Panc1 (cell line): ENCODE measurements at regions not wholly inside any gene's neighbourhood (a gene's known extent, or its start where the extent isn't known, plus 50 kb on each side); places are given as distances from the start of the nearest gene placed in this dataset.

Experiments used
- ATAC-seq: fragments of 200-7000 bp; cut with Tn5 transposase; 2 replicates; pipeline ENCODE4 v1.9.1; 2020; ENCODE audit warnings: mild to moderate bottlenecking, moderate library complexity
- BruUV-seq: library from RNA; stranded (reverse); fragments of 400-500 nt; replicated peaks from 2 replicates; lab custom pipeline; 2021; lab: Mats Ljungman, UMichigan
- CTCF ChIA-PET: fragments of 300-600 bp; sonication (Branson Sonifier 250); formaldehyde crosslinking; loops from one replicate; lab custom pipeline; 2022; ENCODE audit warnings: antibody characterized with exemption; lab: Charles Lee
- POLR2A ChIA-PET: fragments of 300-600 bp; sonication (Branson Sonifier 250); formaldehyde crosslinking; loops from one replicate; lab custom pipeline; 2022; ENCODE audit warnings: antibody characterized with exemption; lab: Charles Lee
- DNase-seq: peaks from one replicate; pipeline ENCODE4 v3.0.0-alpha.2; 2010; ENCODE audit warnings: low read depth, low spot score
- H3K27ac ChIP-seq: 2 replicates; pipeline ENCODE4 v1.5.1; 2011; ENCODE audit warnings: mild to moderate bottlenecking, low read length, inconsistent platforms
- H3K27me3 ChIP-seq: fragments of 200-500 bp; sonication (Bioruptor generic); 2 replicates; pipeline ENCODE4 v1.6.0; 2014; ENCODE audit warnings: low read length, inconsistent platforms; ENCODE audit not compliant: control insufficient read depth, insufficient read depth
- H3K36me3 ChIP-seq: fragments of 200-500 bp; sonication (Bioruptor generic); 2 replicates; pipeline ENCODE4 v1.5.1; 2014; ENCODE audit warnings: inconsistent platforms, mild to moderate bottlenecking, low read length, moderate library complexity; ENCODE audit not compliant: control insufficient read depth, insufficient read depth
- H3K4me1 ChIP-seq: 2 replicates; pipeline ENCODE4 v1.5.1; 2011; ENCODE audit warnings: inconsistent platforms, mild to moderate bottlenecking, low read length, moderate library complexity; ENCODE audit not compliant: control insufficient read depth, insufficient read depth
- H3K4me3 ChIP-seq, 2 experiments: 2 replicates each; pipeline ENCODE4 v1.5.1; 2011 to 2012; ENCODE audit warnings: low read depth in 2 of 2, low read length in 2 of 2, mild to moderate bottlenecking in 2 of 2, inconsistent platforms in 1 of 2, moderate library complexity in 1 of 2
- H3K9me3 ChIP-seq: fragments of 200-500 bp; sonication (Bioruptor generic); 2 replicates; pipeline ENCODE4 v1.5.1; 2014; ENCODE audit warnings: low read depth, mild to moderate bottlenecking, inconsistent platforms, low read length, moderate library complexity; ENCODE audit not compliant: control insufficient read depth, insufficient read depth
- CTCF ChIP-seq: fragments of 450-650 bp; IDR thresholded peaks from 2 replicates; pipeline ENCODE4 v1.5.1; 2017; ENCODE audit warnings: mild to moderate bottlenecking
- POLR2AphosphoS5 ChIP-seq: IDR thresholded peaks from 2 replicates; pipeline ENCODE4 v1.6.1; 2012; ENCODE audit warnings: mild to moderate bottlenecking, low read depth, low read length, moderate library complexity
- REST ChIP-seq, 2 experiments: IDR thresholded peaks; 2 replicates each; pipeline ENCODE4 v1.6.1; 2011 to 2012; ENCODE audit warnings: low read depth in 2 of 2, control low read depth in 1 of 2, low read length in 1 of 2, mild to moderate bottlenecking in 1 of 2, moderate library complexity in 1 of 2; ENCODE audit not compliant: insufficient read depth in 1 of 2
- SIN3A ChIP-seq: IDR thresholded peaks from 2 replicates; pipeline ENCODE4 v1.6.1; 2012; ENCODE audit warnings: low read depth, mild to moderate bottlenecking, low read length, moderate library complexity, borderline replicate concordance; ENCODE audit not compliant: insufficient read depth
- TCF7L2 ChIP-seq: IDR thresholded peaks from 2 replicates; pipeline ENCODE4 v1.6.1; 2011; ENCODE audit warnings: mild to moderate bottlenecking, low read depth, low read length, inconsistent platforms
- in situ Hi-C: cut with HindIII; loops from 2 replicates; pipeline ENCODE4 v1.10.0; 2016; ENCODE audit warnings: low sequenced_read_pairs, low pct_unique_long_range_greater_than_20kb
- intact Hi-C: fragments of 100-400 bp; cut with micrococcal nuclease; formaldehyde crosslinking; loops from one replicate; pipeline ENCODE4 v1.10.0; 2022; ENCODE audit not compliant: unreplicated experiment

- CTCF ChIA-PET: no interaction called here
- no peak for TF ChIP-seq SIN3A
- TF ChIP-seq TCF7L2: no peak
- TF ChIP-seq REST (IDR thresholded peaks at IDR 0.05; ENCODE audit: insufficient read depth in 1 of 2, low read depth in 2 of 2, low read length in 1 of 2): no peak
- no peak for TF ChIP-seq POLR2AphosphoS5
- no peak for TF ChIP-seq CTCF
- ATAC-seq: no peak
- BruUV-seq: no TSS peak
- in situ Hi-C loops: no loop called here
- Histone ChIP-seq H3K4me1 (no peaks in the 10 kb centered on the region; the same call in 1 of the 2 replicates), H3K27me3 (no peaks in the 10 kb centered on the region), H3K4me3 (no peak overlapping the region), H3K27ac (no peak overlapping the region), H3K9me3 (no peaks in the 10 kb centered on the region), H3K36me3 (no peaks in the 10 kb centered on the region)
- POLR2A ChIA-PET: no interaction called here
- intact Hi-C loops: no loop called here
- DNase-seq: no peak
These were observed 55.9 kb upstream of the ZNF469 start for GRCh38 chr16:88326611-88327485.

GRCh38 chr16:88327561-88328312 is 55.0 kb upstream of the ZNF469 start:
- TF ChIP-seq SIN3A (no peak), CTCF (no peak), REST (IDR thresholded peaks at IDR 0.05; ENCODE audit: insufficient read depth in 1 of 2, low read depth in 2 of 2, low read length in 1 of 2) (no peak), TCF7L2 (no peak)
- Histone ChIP-seq H3K4me1 (no peaks in the 10 kb centered on the region; the same call in 1 of the 2 replicates), H3K27me3 (no peaks in the 10 kb centered on the region), H3K27ac (no peak overlapping the region), H3K9me3 (no peaks in the 10 kb centered on the region), H3K4me3 (no peak overlapping the region), H3K36me3 (no peaks in the 10 kb centered on the region)
- ChIA-PET CTCF (no interaction called here), POLR2A (no interaction called here)
- no peak for ATAC-seq
- intact Hi-C loops: no loop called here
- in situ Hi-C loops: no loop called here
- BruUV-seq: no TSS peak
- no peak for DNase-seq
